A673 (cell line): ENCODE measurements at regions not wholly inside any gene's neighbourhood (a gene's known extent, or its start where the extent isn't known, plus 50 kb on each side); places are given as distances from the start of the nearest gene placed in this dataset.

ENCODE experiments used
- BruUV-seq: library from RNA; stranded (reverse); fragments of 400-500 nt; replicated peaks from 2 replicates; lab custom pipeline; 2021; lab: Mats Ljungman, UMichigan
- CTCF ChIA-PET: fragments of 300-600 bp; sonication (Branson Sonifier 250); formaldehyde crosslinking; loops from one replicate; lab custom pipeline; 2022; ENCODE audit warnings: antibody characterized with exemption; lab: Charles Lee
- POLR2A ChIA-PET: fragments of 300-600 bp; sonication (Branson Sonifier 250); formaldehyde crosslinking; loops from one replicate; lab custom pipeline; 2022; ENCODE audit warnings: antibody characterized with exemption; ENCODE audit not compliant: low non-redundant PET; lab: Charles Lee
- DNase-seq: peaks from one replicate; pipeline ENCODE4 v3.0.0-alpha.2; 2015; ENCODE audit warnings: low spot score
- H3K27ac ChIP-seq: fragments of 200-600 bp; sonication (generic); 2 replicates; pipeline ENCODE4 v1.5.1; 2016; ENCODE audit warnings: mixed run types, low read depth, mild to moderate bottlenecking, mixed read lengths, antibody characterized with exemption, low read length; ENCODE audit not compliant: poor library complexity, severe bottlenecking
- H3K27me3 ChIP-seq: fragments of 200-600 bp; sonication (generic); replicated peaks from 2 replicates; pipeline ENCODE4 v1.6.1; 2017; ENCODE audit warnings: mixed run types, low read depth, mild to moderate bottlenecking, mixed read lengths, antibody characterized with exemption, low read length; ENCODE audit not compliant: insufficient read depth, poor library complexity
- H3K36me3 ChIP-seq: fragments of 200-600 bp; sonication (generic); 2 replicates; pipeline ENCODE4 v1.6.1; 2016; ENCODE audit warnings: mixed run types, mild to moderate bottlenecking, mixed read lengths, antibody characterized with exemption, low read length; ENCODE audit not compliant: insufficient read depth, poor library complexity, severe bottlenecking
- H3K4me1 ChIP-seq: fragments of 200-600 bp; sonication (generic); 2 replicates; pipeline ENCODE4 v1.6.1; 2017; ENCODE audit warnings: mixed run types, mild to moderate bottlenecking, mixed read lengths, antibody characterized with exemption, low read length; ENCODE audit not compliant: insufficient read depth, poor library complexity, severe bottlenecking
- H3K4me3 ChIP-seq: fragments of 200-600 bp; sonication (generic); 2 replicates; pipeline ENCODE4 v1.5.1; 2016; ENCODE audit warnings: low read depth, mixed run types, mild to moderate bottlenecking, mixed read lengths, low read length; ENCODE audit not compliant: poor library complexity, severe bottlenecking
- H3K9me3 ChIP-seq: fragments of 200-600 bp; sonication (generic); 2 replicates; pipeline ENCODE4 v1.6.1; 2016; ENCODE audit warnings: mixed run types, low read depth, mild to moderate bottlenecking, mixed read lengths, antibody characterized with exemption, low read length; ENCODE audit not compliant: poor library complexity, severe bottlenecking
- EZH2 ChIP-seq: fragments of 200-600 bp; sonication (generic); IDR thresholded peaks from 2 replicates; pipeline ENCODE4 v1.6.1; 2017; ENCODE audit warnings: borderline replicate concordance, low read depth, mild to moderate bottlenecking, mixed read lengths, antibody characterized with exemption, low read length; ENCODE audit not compliant: poor library complexity, severe bottlenecking
- intact Hi-C: fragments of 100-400 bp; cut with micrococcal nuclease; formaldehyde crosslinking; loops from one replicate; pipeline ENCODE4 v1.10.0; 2022; ENCODE audit not compliant: unreplicated experiment
- TF ChIP-seq, protein P1 (sequence below): fragments of 300-800, 200-600 bp; sonication (generic); conservative IDR thresholded peaks from 2 replicates; pipeline ENCODE4 v1.5.1; 2017; ENCODE audit warnings: low read depth, mild to moderate bottlenecking, antibody characterized with exemption, low read length, moderate library complexity, mixed read lengths

DNA sequence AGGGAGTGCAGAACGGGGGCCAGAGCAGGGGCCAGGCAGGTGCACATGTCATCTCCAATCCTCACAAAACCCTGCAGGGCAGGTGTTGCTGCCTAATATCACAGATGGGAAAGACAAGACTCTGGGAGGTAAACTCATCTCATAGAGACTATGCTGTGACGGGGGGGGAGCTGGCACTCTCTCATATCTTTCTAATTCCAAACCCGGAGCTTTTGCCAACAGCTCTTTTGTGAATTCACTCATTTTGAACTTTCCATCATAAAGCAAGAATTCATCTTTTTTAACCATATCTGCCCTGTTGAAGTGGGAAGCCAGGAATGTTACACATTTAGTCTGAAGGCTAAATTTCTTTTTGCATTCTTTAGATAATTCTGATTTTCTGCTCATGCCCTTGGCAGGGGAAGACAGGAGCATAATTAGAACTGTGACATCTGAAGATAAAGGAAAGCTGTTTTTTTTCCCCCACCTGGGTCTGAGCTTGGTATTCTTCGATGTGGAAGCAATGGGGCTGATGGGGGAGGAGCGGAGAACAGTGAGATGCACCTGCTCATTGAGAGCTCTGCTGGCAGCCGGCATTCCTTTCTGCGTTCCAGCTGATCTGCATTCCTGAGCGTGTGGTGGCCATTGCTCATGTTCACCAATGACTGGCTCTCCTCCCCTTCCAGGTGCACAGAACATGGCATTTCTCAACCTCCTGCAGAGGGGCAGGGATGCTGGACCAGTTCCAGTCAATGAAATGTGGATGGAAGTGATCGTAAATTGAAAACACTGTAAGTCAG lies 159.2 kb downstream of the NSG2 start:
- CTCF ChIA-PET: no interaction called here
- Histone ChIP-seq H3K27me3 (no peaks in the 10 kb centered on the region), H3K36me3 (no peaks in the 10 kb centered on the region), H3K9me3 (no peaks in the 10 kb centered on the region), H3K27ac (no peak overlapping the region), H3K4me1 (no peaks in the 10 kb centered on the region), H3K4me3 (no peak overlapping the region)
- TF ChIP-seq, protein P1, sequence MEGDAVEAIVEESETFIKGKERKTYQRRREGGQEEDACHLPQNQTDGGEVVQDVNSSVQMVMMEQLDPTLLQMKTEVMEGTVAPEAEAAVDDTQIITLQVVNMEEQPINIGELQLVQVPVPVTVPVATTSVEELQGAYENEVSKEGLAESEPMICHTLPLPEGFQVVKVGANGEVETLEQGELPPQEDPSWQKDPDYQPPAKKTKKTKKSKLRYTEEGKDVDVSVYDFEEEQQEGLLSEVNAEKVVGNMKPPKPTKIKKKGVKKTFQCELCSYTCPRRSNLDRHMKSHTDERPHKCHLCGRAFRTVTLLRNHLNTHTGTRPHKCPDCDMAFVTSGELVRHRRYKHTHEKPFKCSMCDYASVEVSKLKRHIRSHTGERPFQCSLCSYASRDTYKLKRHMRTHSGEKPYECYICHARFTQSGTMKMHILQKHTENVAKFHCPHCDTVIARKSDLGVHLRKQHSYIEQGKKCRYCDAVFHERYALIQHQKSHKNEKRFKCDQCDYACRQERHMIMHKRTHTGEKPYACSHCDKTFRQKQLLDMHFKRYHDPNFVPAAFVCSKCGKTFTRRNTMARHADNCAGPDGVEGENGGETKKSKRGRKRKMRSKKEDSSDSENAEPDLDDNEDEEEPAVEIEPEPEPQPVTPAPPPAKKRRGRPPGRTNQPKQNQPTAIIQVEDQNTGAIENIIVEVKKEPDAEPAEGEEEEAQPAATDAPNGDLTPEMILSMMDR: no peak
- TF ChIP-seq EZH2: no peak
- POLR2A ChIA-PET: interaction anchor here (0.5 kb wide), 1 partner anchor 317 kb away, joined by 6 read pairs; the partner anchor contains the start of gene CPEB4
- intact Hi-C loops: no loop called here
- no TSS peak for BruUV-seq
- DNase-seq: no peak

DNA sequence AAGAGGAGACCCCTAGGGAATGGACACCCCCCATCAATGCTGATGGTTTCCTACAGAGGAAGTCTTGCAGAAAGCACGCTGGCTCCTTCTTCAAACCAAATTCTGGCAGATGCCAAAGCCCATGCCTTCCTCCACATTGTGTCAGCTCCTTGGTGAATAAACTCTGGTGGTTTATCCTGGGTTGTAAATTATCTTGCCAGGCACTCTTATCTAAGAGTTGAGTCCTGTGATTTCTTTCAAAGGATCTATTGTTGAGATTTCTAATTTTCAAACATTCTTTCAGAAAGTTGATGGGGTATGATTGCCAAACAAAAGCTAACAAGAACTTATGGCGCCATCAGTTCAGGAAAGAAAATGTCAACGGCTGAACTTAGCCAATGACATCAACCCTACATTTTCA lies 160.4 kb downstream of the NSG2 start:
- H3K4me3 ChIP-seq: no peak overlapping the region
- ChIA-PET CTCF (no interaction called here), POLR2A (no interaction called here)
- no peaks in the 10 kb centered on the region for H3K9me3 ChIP-seq
- peaks cover 7% of the 10 kb centered on the region for H3K27me3 ChIP-seq
- intact Hi-C loops: no loop called here
- H3K27ac ChIP-seq: no peak overlapping the region
- no peaks in the 10 kb centered on the region for H3K4me1 ChIP-seq
- H3K36me3 ChIP-seq: no peaks in the 10 kb centered on the region
- no peak for TF ChIP-seq EZH2
- DNase-seq: no peak
- BruUV-seq: no TSS peak

DNA sequence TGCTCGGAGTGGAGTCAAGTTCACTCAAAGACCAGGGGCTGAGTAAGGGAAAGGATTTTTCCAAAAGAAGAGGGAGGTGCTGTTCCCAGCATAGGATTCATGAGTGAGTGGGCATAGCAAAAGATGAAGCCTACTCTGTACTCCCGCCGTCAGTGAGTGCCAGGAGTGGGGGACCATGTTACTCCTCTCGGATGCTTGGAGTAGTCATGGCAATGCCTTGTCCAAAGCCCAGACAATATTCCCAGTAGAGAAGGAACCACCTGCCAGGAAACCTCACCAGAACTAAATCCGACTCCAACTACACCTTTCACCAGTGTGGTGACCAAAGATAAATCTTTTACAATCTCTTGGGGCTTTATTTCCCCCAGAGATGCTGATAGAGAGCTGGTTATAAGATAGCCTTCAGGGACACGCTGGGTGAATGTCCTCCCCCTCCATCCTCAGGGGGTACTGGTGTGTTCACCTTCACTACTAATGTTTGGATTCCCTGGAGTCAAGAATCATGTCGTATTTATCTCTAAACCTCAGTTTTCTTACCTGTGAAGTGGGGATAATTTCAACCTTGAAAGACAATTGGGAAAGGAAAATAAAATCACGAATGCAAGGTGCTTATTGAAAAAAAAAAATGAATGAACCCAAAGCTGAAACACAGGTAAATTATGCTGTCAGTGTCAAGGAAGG lies 165.2 kb downstream of the NSG2 start:
- intact Hi-C loops: no loop called here
- Histone ChIP-seq H3K9me3 (no peaks in the 10 kb centered on the region), H3K36me3 (no peaks in the 10 kb centered on the region), H3K27ac (no peak overlapping the region), H3K4me3 (no peak overlapping the region), H3K27me3 (peaks cover 23% of the 10 kb centered on the region), H3K4me1 (no peaks in the 10 kb centered on the region)
- CTCF ChIA-PET: no interaction called here
- POLR2A ChIA-PET: no interaction called here
- no peak for TF ChIP-seq EZH2
- TF ChIP-seq, protein P1: no peak
- no peak for DNase-seq
- no TSS peak for BruUV-seq
